BE2C (cell line): ENCODE measurements at regions not wholly inside any gene's neighbourhood (a gene's known extent, or its start where the extent isn't known, plus 50 kb on each side); places are given as distances from the start of the nearest gene placed in this dataset.

Experiments used
- DNase-seq: peaks from one replicate; pipeline ENCODE4 v3.0.0-alpha.2; 2020
- H3K27me3 ChIP-seq: fragments of 250-450 bp; sonication (Bioruptor Pico); 2 replicates; pipeline ENCODE4 v1.5.1; 2020; ENCODE audit warnings: mild to moderate bottlenecking
- H3K36me3 ChIP-seq: fragments of 250-450 bp; sonication (Bioruptor Pico); 2 replicates; pipeline ENCODE4 v1.5.1; 2020; ENCODE audit warnings: mild to moderate bottlenecking
- H3K4me1 ChIP-seq: fragments of 250-450 bp; sonication (Bioruptor Pico); 2 replicates; pipeline ENCODE4 v1.5.1; 2020
- H3K4me3 ChIP-seq: 2 replicates; pipeline ENCODE4 v1.5.1; 2011; ENCODE audit warnings: low read depth, low read length
- H3K9me3 ChIP-seq: fragments of 250-450 bp; sonication (Bioruptor Pico); 2 replicates; pipeline ENCODE4 v1.5.1; 2020
- CTCF ChIP-seq: IDR thresholded peaks from 2 replicates; pipeline ENCODE4 v1.5.1; 2012; ENCODE audit warnings: mild to moderate bottlenecking, low read depth, low read length

- H3K36me3 ChIP-seq: no peaks in the 10 kb centered on the region
- TF ChIP-seq CTCF: no peak
- DNase-seq: no peak
- no peak overlapping the region for H3K4me3 ChIP-seq
- H3K9me3 ChIP-seq: no peaks in the 10 kb centered on the region
- H3K4me1 ChIP-seq: peaks cover 9% of the 10 kb centered on the region
- no peaks in the 10 kb centered on the region for H3K27me3 ChIP-seq
These were observed 636.1 kb downstream of the ACTL7B start for GRCh38 chr9:108219664-108220063.

- TF ChIP-seq CTCF: no peak
- H3K4me1 ChIP-seq: no peaks in the 10 kb centered on the region
- H3K27me3 ChIP-seq: no peaks in the 10 kb centered on the region
- no peaks in the 10 kb centered on the region for H3K36me3 ChIP-seq
- no peak overlapping the region for H3K4me3 ChIP-seq
- DNase-seq: no peak
- H3K9me3 ChIP-seq: no peaks in the 10 kb centered on the region
These were observed 638.1 kb downstream of the ACTL7B start for GRCh38 chr9:108217431-108218349.

- Histone ChIP-seq H3K27me3 (no peaks in the 10 kb centered on the region), H3K36me3 (no peaks in the 10 kb centered on the region), H3K9me3 (no peaks in the 10 kb centered on the region), H3K4me1 (no peaks in the 10 kb centered on the region), H3K4me3 (no peak overlapping the region)
- no peak for DNase-seq
- no peak for TF ChIP-seq CTCF
These were observed 642.3 kb downstream of the ACTL7B start for GRCh38 chr9:108213511-108213910.

GRCh38 chr9:108212184-108212583, 643.6 kb downstream of the ACTL7B start:
- no peaks in the 10 kb centered on the region for H3K4me1 ChIP-seq
- H3K27me3 ChIP-seq: no peaks in the 10 kb centered on the region
- H3K4me3 ChIP-seq: no peak overlapping the region
- peak; percentile 13 for DNase-seq
- TF ChIP-seq CTCF: no peak
- H3K9me3 ChIP-seq: no peaks in the 10 kb centered on the region
- no peaks in the 10 kb centered on the region for H3K36me3 ChIP-seq

GRCh38 chr9:108211411-108211955, 644.3 kb downstream of the ACTL7B start:
- no peaks in the 10 kb centered on the region for H3K27me3 ChIP-seq
- no peaks in the 10 kb centered on the region for H3K9me3 ChIP-seq
- DNase-seq: no peak
- TF ChIP-seq CTCF: no peak
- H3K36me3 ChIP-seq: no peaks in the 10 kb centered on the region
- H3K4me3 ChIP-seq: no peak overlapping the region
- H3K4me1 ChIP-seq: no peaks in the 10 kb centered on the region

- Histone ChIP-seq H3K36me3 (no peaks in the 10 kb centered on the region), H3K4me1 (no peaks in the 10 kb centered on the region), H3K4me3 (no peak overlapping the region), H3K27me3 (no peaks in the 10 kb centered on the region), H3K9me3 (no peaks in the 10 kb centered on the region)
- no peak for DNase-seq
- TF ChIP-seq CTCF: no peak
These were observed 646.6 kb downstream of the ACTL7B start for GRCh38 chr9:108209132-108209685.
